Type B pancreatic cell (in vitro differentiated cells): ENCODE measurements at regions not wholly inside any gene's neighbourhood (a gene's known extent, or its start where the extent isn't known, plus 50 kb on each side); places are given as distances from the start of the nearest gene placed in this dataset.

Source experiments
- DNase-seq: peaks from one replicate; pipeline ENCODE4 v3.0.0; 2021; ENCODE audit warnings: mixed read lengths; ENCODE audit not compliant: unreplicated experiment; ENCODE audit errors: extremely low spot score
- H3K27ac Mint-ChIP-seq: 2 replicates; pipeline ENCODE4 v1.8.0; 2021; ENCODE audit warnings: mild to moderate bottlenecking, mixed read lengths
- H3K27me3 Mint-ChIP-seq: 2 replicates; pipeline ENCODE4 v1.8.0; 2021; ENCODE audit warnings: mixed read lengths
- H3K36me3 Mint-ChIP-seq: 2 replicates; pipeline ENCODE4 v1.8.0; 2021; ENCODE audit warnings: mixed read lengths
- H3K4me1 Mint-ChIP-seq: one replicate; pipeline ENCODE4 v1.8.0; 2021; ENCODE audit warnings: mixed read lengths; ENCODE audit not compliant: unreplicated experiment
- H3K4me3 Mint-ChIP-seq: 2 replicates; pipeline ENCODE4 v1.8.0; 2021; ENCODE audit warnings: mild to moderate bottlenecking, mixed read lengths
- H3K9me3 Mint-ChIP-seq: 2 replicates; pipeline ENCODE4 v1.8.0; 2021; ENCODE audit warnings: mixed read lengths
- TF ChIP-seq, protein P1 (sequence below): fragments of 200-600 bp; sonication (generic); conservative IDR thresholded peaks from 2 replicates; pipeline ENCODE4 v1.5.0; 2021; ENCODE audit warnings: antibody characterized with exemption, mild to moderate bottlenecking

- Mint-ChIP-seq H3K9me3 (peaks cover under 1% of the 10 kb centered on the region), H3K4me3 (no peak overlapping the region), H3K4me1 (peaks cover 13% of the 10 kb centered on the region), H3K27me3 (peaks cover 14% of the 10 kb centered on the region), H3K36me3 (no peaks in the 10 kb centered on the region), H3K27ac (no peak overlapping the region)
- TF ChIP-seq, protein P1, sequence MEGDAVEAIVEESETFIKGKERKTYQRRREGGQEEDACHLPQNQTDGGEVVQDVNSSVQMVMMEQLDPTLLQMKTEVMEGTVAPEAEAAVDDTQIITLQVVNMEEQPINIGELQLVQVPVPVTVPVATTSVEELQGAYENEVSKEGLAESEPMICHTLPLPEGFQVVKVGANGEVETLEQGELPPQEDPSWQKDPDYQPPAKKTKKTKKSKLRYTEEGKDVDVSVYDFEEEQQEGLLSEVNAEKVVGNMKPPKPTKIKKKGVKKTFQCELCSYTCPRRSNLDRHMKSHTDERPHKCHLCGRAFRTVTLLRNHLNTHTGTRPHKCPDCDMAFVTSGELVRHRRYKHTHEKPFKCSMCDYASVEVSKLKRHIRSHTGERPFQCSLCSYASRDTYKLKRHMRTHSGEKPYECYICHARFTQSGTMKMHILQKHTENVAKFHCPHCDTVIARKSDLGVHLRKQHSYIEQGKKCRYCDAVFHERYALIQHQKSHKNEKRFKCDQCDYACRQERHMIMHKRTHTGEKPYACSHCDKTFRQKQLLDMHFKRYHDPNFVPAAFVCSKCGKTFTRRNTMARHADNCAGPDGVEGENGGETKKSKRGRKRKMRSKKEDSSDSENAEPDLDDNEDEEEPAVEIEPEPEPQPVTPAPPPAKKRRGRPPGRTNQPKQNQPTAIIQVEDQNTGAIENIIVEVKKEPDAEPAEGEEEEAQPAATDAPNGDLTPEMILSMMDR, result no peak
- no peak for DNase-seq
Measured at GRCh38 chr11:130625578-130626306, 177.3 kb downstream of the ADAMTS15 start.

GRCh38 chr11:130629039-130629438 lies 180.6 kb downstream of the ADAMTS15 start:
- no peaks in the 10 kb centered on the region for H3K36me3 Mint-ChIP-seq
- TF ChIP-seq, protein P1, result no peak
- H3K9me3 Mint-ChIP-seq, result no peaks in the 10 kb centered on the region
- H3K27ac Mint-ChIP-seq, result no peak overlapping the region
- peaks cover 12% of the 10 kb centered on the region for H3K27me3 Mint-ChIP-seq
- H3K4me1 Mint-ChIP-seq, result no peaks in the 10 kb centered on the region
- no peak overlapping the region for H3K4me3 Mint-ChIP-seq
- DNase-seq, result no peak

GRCh38 chr11:130631119-130631518 lies 182.7 kb downstream of the ADAMTS15 start:
- H3K4me1 Mint-ChIP-seq, result peaks cover 7% of the 10 kb centered on the region
- H3K27ac Mint-ChIP-seq, result no peak overlapping the region
- no peak overlapping the region for H3K4me3 Mint-ChIP-seq
- H3K36me3 Mint-ChIP-seq, result no peaks in the 10 kb centered on the region
- DNase-seq, result no peak
- H3K9me3 Mint-ChIP-seq, result no peaks in the 10 kb centered on the region
- H3K27me3 Mint-ChIP-seq, result peaks cover 13% of the 10 kb centered on the region
- TF ChIP-seq, protein P1, result no peak

GRCh38 chr11:130633466-130633865 lies 185.0 kb downstream of the ADAMTS15 start:
- TF ChIP-seq, protein P1, result no peak
- no peaks in the 10 kb centered on the region for H3K9me3 Mint-ChIP-seq
- peaks cover 15% of the 10 kb centered on the region for H3K27me3 Mint-ChIP-seq
- no peaks in the 10 kb centered on the region for H3K36me3 Mint-ChIP-seq
- H3K27ac Mint-ChIP-seq, result no peak overlapping the region
- no peak for DNase-seq
- peaks cover 21% of the 10 kb centered on the region for H3K4me1 Mint-ChIP-seq
- no peak overlapping the region for H3K4me3 Mint-ChIP-seq

- no peak overlapping the region for H3K4me3 Mint-ChIP-seq
- no peak overlapping the region for H3K27ac Mint-ChIP-seq
- peaks cover 15% of the 10 kb centered on the region for H3K27me3 Mint-ChIP-seq
- DNase-seq, result no peak
- no peaks in the 10 kb centered on the region for H3K36me3 Mint-ChIP-seq
- no peaks in the 10 kb centered on the region for H3K9me3 Mint-ChIP-seq
- TF ChIP-seq, protein P1, result no peak
- H3K4me1 Mint-ChIP-seq, result peaks cover 25% of the 10 kb centered on the region
Measured at GRCh38 chr11:130634186-130634585, 185.7 kb downstream of the ADAMTS15 start.
